Epithelial cell of proximal tubule (primary cell): ENCODE measurements at regions not wholly inside any gene's neighbourhood (a gene's known extent, or its start where the extent isn't known, plus 50 kb on each side); places are given as distances from the start of the nearest gene placed in this dataset.
"Not testable (repeated sequence)": the region's sequence is repeated elsewhere in the genome, so short reads cannot be mapped to it uniquely, and the experiment has no call there.

Experiments used
- DNase-seq: peaks from one replicate; pipeline ENCODE4 v3.0.0-alpha.2; 2011; ENCODE audit warnings: low read depth
- H3K4me3 ChIP-seq: 2 replicates; pipeline ENCODE4 v1.5.1; 2011; ENCODE audit warnings: low read depth, mild to moderate bottlenecking, low read length
- TF ChIP-seq, protein P1 (sequence below): conservative IDR thresholded peaks from 2 replicates; pipeline ENCODE4 v1.5.1; 2012; ENCODE audit warnings: low read depth, mild to moderate bottlenecking, low read length

DNA sequence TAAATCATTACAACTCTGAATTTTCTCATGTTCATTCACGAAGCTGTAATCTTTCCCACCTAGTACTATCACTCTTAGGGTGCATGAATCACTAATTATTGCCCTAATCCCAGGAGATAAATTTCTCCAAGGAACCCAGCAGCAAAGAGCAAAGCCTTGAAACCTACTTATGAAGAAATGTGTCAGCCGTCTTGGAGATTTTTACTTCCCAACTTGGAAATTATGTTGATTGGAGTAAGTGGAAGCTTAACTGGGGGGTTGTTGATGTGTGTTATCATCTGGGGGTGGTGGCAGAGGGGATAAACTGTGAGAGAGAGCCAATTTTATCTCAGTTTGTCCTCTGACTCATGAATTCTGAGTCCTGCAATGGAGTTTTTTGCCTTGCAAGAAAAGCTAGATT is 440.5 kb upstream of the WWC1 start:
- no peak overlapping the region for H3K4me3 ChIP-seq
- TF ChIP-seq, protein P1, sequence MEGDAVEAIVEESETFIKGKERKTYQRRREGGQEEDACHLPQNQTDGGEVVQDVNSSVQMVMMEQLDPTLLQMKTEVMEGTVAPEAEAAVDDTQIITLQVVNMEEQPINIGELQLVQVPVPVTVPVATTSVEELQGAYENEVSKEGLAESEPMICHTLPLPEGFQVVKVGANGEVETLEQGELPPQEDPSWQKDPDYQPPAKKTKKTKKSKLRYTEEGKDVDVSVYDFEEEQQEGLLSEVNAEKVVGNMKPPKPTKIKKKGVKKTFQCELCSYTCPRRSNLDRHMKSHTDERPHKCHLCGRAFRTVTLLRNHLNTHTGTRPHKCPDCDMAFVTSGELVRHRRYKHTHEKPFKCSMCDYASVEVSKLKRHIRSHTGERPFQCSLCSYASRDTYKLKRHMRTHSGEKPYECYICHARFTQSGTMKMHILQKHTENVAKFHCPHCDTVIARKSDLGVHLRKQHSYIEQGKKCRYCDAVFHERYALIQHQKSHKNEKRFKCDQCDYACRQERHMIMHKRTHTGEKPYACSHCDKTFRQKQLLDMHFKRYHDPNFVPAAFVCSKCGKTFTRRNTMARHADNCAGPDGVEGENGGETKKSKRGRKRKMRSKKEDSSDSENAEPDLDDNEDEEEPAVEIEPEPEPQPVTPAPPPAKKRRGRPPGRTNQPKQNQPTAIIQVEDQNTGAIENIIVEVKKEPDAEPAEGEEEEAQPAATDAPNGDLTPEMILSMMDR, result no peak
- no peak for DNase-seq

DNA sequence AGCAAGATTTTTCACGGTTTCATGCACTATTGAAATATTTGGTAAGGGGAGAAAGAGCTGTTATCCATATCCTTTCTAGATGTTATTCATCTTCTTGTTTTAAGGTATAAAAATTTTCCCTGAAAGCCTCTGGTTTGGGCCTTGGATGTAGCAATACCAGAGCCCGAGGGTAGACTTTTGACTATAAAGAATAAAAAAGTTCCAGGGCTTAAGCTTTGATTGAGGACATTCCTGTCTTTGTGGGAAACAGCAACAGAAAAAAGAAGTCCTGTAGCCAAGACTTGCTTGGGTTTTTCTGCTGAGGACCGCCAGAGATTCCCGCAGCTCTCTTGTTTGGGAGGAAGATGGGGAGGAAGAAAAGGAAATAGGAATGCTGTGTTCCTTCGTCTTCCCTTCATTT is 440.0 kb upstream of the WWC1 start:
- no peak for DNase-seq
- TF ChIP-seq, protein P1, result no peak

DNA sequence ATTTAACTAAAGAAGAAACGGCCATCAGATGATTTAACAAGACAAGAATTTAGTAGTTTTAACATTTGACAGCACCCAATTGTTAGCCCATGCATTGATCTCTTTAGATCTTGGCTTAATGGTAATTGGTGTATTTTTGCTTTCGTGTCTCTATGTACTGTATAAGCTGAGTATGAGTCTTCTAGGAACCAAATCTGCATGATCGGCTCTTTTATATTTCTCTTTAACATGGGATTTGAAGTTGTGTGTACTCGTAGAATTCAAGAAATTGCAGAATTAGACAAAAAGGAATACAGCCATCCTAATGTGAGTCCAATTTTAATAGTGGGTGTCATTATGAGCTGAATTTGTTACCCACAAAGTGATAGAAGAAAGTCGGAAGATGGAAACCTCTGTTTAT is 438.9 kb upstream of the WWC1 start:
- DNase-seq, result no peak
- TF ChIP-seq, protein P1, result no peak

More for the DNA sequence above, 440.0 kb upstream of the WWC1 start:
- no peak overlapping the region for H3K4me3 ChIP-seq

DNA sequence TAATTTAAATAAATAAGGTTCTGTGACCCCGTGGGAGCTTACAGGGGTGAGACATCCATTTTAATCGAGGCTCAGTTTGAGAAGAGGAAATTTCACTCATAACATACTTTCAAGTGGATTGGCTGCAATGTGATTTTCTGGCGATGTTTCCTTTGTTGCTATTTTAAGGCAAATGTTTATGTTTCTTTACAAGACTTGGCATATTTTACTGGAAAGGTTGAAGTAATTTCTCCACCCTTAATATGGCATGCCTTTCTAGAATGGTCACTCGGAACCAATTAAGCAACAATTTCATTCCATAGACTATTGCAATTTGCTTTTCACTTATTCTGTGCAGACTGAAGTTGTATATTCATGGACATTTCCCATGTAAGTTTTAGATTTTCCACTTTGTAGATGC is 438.0 kb upstream of the WWC1 start:
- no peak overlapping the region for H3K4me3 ChIP-seq
- TF ChIP-seq, protein P1, result no peak
- DNase-seq, result no peak

More for the DNA sequence above, 438.9 kb upstream of the WWC1 start:
- no peak overlapping the region for H3K4me3 ChIP-seq

DNA sequence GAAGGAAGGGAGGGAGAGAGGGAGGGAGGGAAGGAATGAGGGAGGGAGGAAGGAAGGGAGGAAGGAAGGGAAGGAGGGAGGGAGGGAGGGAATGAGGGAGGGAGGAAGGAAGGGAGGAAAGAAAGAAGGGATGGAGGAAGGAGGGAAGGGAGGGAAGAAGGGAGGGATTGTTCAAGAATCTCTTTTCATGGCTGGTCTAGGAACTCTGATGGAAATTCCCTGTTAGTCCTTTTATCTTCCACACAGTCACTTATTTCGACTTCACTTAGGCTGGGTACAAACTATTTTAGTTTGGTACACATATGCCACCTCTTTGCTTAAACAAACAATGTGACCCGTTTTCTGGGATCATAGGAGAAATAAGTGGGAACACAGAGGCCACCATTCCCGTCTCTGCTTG is 435.6 kb upstream of the WWC1 start:
- TF ChIP-seq, protein P1, result no peak
- DNase-seq, result no peak
- H3K4me3 ChIP-seq, result no peak overlapping the region

DNA sequence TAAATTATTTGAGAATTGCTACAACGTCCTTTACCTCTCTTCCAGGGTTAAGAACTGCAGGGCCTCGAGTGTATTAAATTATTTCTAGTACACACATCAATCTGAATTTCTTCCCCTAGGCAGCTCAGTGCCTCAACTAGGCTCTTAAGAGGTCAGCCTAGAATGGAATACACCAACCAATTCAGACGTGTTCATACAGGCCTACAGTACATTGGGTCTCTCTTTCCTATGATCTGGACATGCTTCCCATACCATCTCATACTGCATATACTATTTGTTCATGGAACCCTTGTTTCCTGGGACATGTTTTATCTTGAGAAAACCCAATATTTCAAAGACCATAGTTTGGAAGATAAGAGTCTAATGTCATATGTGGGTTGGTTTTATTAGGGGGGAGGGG is 434.1 kb upstream of the WWC1 start:
- no peak for DNase-seq
- TF ChIP-seq, protein P1, result no peak
- H3K4me3 ChIP-seq, result no peak overlapping the region

DNA sequence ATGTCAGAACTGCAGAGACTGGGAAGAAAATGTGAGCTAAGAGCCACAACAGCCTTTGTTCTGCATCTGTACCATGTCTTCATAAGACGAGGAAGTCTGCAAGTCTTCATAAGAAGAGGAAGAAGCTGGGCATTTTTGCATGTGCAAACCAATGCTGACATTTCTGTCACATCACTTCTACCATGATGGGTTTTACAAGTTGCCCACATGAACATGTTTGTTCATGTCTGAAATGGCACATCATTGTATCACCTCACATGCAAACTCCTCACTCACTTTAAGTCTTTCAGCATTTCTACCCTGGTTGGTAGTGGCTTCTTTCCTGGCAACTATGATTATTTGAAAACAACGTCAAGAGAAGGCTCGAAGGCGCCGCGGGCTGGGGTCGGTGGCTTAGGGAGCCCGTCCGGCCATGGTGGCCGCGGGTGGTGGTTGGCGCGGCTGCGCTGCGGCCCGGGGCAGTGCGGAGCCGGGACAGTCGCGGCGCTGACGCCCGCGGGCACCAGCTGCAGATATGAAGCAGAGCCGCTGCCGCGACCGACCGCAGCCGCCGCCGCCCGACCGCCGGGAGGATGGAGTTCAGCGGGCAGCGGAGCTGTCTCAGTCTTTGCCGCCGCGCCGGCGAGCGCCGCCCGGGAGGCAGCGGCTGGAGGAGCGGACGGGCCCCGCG is 433.1 kb upstream of the WWC1 start:
- DNase-seq, H3K4me3 ChIP-seq: not testable (repeated sequence)
